ENCODE measurements at regions not wholly inside any gene's neighbourhood (a gene's known extent, or its start where the extent isn't known, plus 50 kb on each side); places are given as distances from the start of the nearest gene placed in this dataset.

DNA sequence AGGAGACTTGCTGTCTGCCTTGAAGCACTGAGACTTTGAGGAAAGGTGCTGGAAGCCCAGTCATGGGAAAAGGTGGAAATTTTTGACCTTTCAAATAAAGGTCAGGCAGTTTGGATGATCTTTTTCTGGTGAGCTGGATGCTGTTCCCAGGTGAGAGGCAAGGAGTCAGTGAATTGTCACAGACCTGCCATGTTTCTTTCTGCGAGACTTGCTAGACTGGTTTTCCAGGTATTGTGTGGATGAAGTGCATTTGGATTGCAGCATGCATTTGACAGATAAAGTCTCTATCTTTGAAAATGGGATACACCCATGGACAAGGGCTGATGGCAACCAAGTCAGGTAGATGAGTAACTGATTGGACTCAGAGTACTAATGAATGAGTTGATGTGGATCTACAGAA, 65.7 kb upstream of the NHLH2 start:
- BruUV-seq (replicated peaks) = no TSS peak
- no peaks in the 10 kb centered on the region for H4K20me1 ChIP-seq (replicated peaks; ENCODE audit: control insufficient read depth, insufficient read depth, low read length)
- no peak overlapping the region for H3K4me3 ChIP-seq
- no peak overlapping the region for H2AFZ ChIP-seq (ENCODE audit: low read depth, low read length)
- no peaks in the 10 kb centered on the region for H3K9me3 ChIP-seq (replicated peaks; ENCODE audit: control insufficient read depth, insufficient read depth, low read depth, low read length)
- POLR2A ChIA-PET = no interaction called here
- no peaks in the 10 kb centered on the region for H3K79me2 ChIP-seq (ENCODE audit: control insufficient read depth, insufficient read depth, low read length)
- TF ChIP-seq ETS2 (tag; IDR thresholded peaks at IDR 0.05; ENCODE audit: borderline replicate concordance, poor library complexity, severe bottlenecking) (no peak), SMARCC2 (IDR thresholded peaks at IDR 0.05; ENCODE audit: low read depth) (no peak), FOXJ2 (tag; IDR thresholded peaks at IDR 0.05) (no peak), ADNP (tag; IDR thresholded peaks at IDR 0.05) (no peak), AFF4 (CRISPR knock-in tag; IDR thresholded peaks at IDR 0.05) (no peak), SMAD4 (CRISPR knock-in tag; conservative IDR thresholded peaks at IDR 0.05) (no peak)
- TF ChIP-seq, protein P1, sequence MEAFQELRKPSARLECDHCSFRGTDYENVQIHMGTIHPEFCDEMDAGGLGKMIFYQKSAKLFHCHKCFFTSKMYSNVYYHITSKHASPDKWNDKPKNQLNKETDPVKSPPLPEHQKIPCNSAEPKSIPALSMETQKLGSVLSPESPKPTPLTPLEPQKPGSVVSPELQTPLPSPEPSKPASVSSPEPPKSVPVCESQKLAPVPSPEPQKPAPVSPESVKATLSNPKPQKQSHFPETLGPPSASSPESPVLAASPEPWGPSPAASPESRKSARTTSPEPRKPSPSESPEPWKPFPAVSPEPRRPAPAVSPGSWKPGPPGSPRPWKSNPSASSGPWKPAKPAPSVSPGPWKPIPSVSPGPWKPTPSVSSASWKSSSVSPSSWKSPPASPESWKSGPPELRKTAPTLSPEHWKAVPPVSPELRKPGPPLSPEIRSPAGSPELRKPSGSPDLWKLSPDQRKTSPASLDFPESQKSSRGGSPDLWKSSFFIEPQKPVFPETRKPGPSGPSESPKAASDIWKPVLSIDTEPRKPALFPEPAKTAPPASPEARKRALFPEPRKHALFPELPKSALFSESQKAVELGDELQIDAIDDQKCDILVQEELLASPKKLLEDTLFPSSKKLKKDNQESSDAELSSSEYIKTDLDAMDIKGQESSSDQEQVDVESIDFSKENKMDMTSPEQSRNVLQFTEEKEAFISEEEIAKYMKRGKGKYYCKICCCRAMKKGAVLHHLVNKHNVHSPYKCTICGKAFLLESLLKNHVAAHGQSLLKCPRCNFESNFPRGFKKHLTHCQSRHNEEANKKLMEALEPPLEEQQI (IDR thresholded peaks at IDR 0.05) = no peak
- TF ChIP-seq, protein P2, sequence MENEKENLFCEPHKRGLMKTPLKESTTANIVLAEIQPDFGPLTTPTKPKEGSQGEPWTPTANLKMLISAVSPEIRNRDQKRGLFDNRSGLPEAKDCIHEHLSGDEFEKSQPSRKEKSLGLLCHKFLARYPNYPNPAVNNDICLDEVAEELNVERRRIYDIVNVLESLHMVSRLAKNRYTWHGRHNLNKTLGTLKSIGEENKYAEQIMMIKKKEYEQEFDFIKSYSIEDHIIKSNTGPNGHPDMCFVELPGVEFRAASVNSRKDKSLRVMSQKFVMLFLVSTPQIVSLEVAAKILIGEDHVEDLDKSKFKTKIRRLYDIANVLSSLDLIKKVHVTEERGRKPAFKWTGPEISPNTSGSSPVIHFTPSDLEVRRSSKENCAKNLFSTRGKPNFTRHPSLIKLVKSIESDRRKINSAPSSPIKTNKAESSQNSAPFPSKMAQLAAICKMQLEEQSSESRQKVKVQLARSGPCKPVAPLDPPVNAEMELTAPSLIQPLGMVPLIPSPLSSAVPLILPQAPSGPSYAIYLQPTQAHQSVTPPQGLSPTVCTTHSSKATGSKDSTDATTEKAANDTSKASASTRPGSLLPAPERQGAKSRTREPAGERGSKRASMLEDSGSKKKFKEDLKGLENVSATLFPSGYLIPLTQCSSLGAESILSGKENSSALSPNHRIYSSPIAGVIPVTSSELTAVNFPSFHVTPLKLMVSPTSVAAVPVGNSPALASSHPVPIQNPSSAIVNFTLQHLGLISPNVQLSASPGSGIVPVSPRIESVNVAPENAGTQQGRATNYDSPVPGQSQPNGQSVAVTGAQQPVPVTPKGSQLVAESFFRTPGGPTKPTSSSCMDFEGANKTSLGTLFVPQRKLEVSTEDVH (IDR thresholded peaks at IDR 0.05; ENCODE audit: low read depth, partially characterized antibody) = no peak
- TF ChIP-seq, protein P3, sequence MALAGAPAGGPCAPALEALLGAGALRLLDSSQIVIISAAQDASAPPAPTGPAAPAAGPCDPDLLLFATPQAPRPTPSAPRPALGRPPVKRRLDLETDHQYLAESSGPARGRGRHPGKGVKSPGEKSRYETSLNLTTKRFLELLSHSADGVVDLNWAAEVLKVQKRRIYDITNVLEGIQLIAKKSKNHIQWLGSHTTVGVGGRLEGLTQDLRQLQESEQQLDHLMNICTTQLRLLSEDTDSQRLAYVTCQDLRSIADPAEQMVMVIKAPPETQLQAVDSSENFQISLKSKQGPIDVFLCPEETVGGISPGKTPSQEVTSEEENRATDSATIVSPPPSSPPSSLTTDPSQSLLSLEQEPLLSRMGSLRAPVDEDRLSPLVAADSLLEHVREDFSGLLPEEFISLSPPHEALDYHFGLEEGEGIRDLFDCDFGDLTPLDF (CRISPR knock-in tag; IDR thresholded peaks at IDR 0.05) = no peak
- in situ Hi-C loops (cut with MboI) = no loop called here
- H3K4me1 ChIP-seq (replicated peaks in 1 of 2; ENCODE audit: control insufficient read depth in 2 of 2, insufficient read depth in 2 of 2, low read length in 2 of 2) = no peaks in the 10 kb centered on the region
- 0 out of 5 replicates have a peak, but pooled peaks cover 0 to 4% of the 10 kb centered on the region in 2 experiments for H3K27me3 ChIP-seq (ENCODE audit: control insufficient read depth in 2 of 2, insufficient read depth in 2 of 2, low read length in 2 of 2)
- H3K9ac ChIP-seq (ENCODE audit: insufficient read depth in 1 of 2, low read depth in 2 of 2, low read length in 2 of 2) = no peak overlapping the region
- intact Hi-C loops (cut with micrococcal nuclease) = no loop called here
- H3K36me3 ChIP-seq (ENCODE audit: control insufficient read depth, insufficient read depth, low read length) = no peaks in the 10 kb centered on the region
- no peak for FAIRE-seq
- WGBS (ENCODE audit: insufficient coverage, low coverage, missing lambda C conversion rate) = 0% methylated on average over 1 of the region's 1 CpG
- CTCF ChIA-PET (ENCODE audit: low intra/inter-chr PET ratio) = no interaction called here
- no peak for DNase-seq (ENCODE audit: extremely low read depth in 1 of 4, low spot score in 3 of 4)
- H3K9me1 ChIP-seq (ENCODE audit: control insufficient read depth, insufficient read depth, low read length) = no peaks in the 10 kb centered on the region
- H3K4me2 ChIP-seq (ENCODE audit: insufficient read depth, low read length) = no peak overlapping the region
- ATAC-seq = no peak
- H3K27ac ChIP-seq (ENCODE audit: extremely low read depth, low read depth, low read length) = no peak overlapping the region
